Mammary epithelial cell (primary cell): ENCODE measurements at regions not wholly inside any gene's neighbourhood (a gene's known extent, or its start where the extent isn't known, plus 50 kb on each side); places are given as distances from the start of the nearest gene placed in this dataset.

ENCODE experiments used
- EZH2 ChIP-seq: IDR thresholded peaks from 2 replicates; pipeline ENCODE4 v1.6.1; 2012; ENCODE audit warnings: low read length, inconsistent platforms, borderline replicate concordance
- TF ChIP-seq, protein P1 (sequence below), 2 donors: IDR thresholded peaks in 1 of 2; conservative IDR thresholded peaks in 1 of 2; 2 replicates each; pipeline ENCODE4 v1.5.1; 2011 to 2012; ENCODE audit warnings: inconsistent platforms in 2 of 2, low read length in 2 of 2, mild to moderate bottlenecking in 2 of 2, control low read depth in 1 of 2, low read depth in 1 of 2; ENCODE audit not compliant: insufficient read depth in 1 of 2; ENCODE audit errors: extremely low read depth in 1 of 2

DNA sequence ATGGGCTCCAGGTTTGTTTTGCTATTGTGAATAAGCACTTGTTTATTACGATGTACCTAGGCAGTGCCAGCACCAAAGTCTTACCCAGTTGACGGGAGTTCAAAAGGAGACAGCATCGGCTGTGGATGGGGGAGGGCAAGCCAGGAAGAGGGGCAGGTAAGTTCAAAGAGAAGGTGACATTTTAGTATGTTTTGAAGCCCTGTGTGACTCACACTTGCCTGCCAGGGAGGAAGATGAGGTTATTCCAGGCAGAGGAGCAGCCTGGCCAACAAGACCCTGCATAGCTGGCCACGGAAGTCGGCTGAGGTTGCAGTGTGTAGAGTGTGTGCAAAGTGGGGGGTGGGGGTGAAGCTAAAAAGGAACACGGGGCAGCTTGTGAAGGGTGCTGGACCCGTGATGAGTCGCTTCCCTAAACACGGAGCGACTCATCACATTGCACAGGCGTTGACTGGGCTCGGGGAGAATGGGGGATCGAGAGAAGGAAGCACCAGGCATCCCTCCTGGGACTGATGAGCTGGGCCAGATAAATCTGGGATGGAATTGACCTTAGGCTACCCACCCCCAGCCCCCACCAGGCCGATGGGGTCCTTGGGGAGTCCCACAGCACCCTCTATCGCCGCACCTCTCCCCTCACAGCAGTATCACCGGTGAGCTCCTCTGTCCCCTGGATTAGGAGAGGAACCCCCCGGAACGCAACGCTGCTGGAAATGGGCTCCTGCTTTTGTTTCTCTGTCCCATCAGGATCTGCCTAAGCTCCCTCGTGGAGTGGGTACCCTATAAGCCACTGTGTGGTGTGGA is 97.9 kb upstream of the IKZF1 start:
- TF ChIP-seq, protein P1, sequence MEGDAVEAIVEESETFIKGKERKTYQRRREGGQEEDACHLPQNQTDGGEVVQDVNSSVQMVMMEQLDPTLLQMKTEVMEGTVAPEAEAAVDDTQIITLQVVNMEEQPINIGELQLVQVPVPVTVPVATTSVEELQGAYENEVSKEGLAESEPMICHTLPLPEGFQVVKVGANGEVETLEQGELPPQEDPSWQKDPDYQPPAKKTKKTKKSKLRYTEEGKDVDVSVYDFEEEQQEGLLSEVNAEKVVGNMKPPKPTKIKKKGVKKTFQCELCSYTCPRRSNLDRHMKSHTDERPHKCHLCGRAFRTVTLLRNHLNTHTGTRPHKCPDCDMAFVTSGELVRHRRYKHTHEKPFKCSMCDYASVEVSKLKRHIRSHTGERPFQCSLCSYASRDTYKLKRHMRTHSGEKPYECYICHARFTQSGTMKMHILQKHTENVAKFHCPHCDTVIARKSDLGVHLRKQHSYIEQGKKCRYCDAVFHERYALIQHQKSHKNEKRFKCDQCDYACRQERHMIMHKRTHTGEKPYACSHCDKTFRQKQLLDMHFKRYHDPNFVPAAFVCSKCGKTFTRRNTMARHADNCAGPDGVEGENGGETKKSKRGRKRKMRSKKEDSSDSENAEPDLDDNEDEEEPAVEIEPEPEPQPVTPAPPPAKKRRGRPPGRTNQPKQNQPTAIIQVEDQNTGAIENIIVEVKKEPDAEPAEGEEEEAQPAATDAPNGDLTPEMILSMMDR (conservative IDR thresholded peaks at IDR 0.05 in 1 of 2, IDR thresholded peaks at IDR 0.05 in 1 of 2; ENCODE audit: extremely low read depth in 1 of 2, insufficient read depth in 1 of 2, low read depth in 1 of 2, low read length in 2 of 2): no peak
- no peak for TF ChIP-seq EZH2
